ENCODE measurements at regions not wholly inside any gene's neighbourhood (a gene's known extent, or its start where the extent isn't known, plus 50 kb on each side); places are given as distances from the start of the nearest gene placed in this dataset.

DNA sequence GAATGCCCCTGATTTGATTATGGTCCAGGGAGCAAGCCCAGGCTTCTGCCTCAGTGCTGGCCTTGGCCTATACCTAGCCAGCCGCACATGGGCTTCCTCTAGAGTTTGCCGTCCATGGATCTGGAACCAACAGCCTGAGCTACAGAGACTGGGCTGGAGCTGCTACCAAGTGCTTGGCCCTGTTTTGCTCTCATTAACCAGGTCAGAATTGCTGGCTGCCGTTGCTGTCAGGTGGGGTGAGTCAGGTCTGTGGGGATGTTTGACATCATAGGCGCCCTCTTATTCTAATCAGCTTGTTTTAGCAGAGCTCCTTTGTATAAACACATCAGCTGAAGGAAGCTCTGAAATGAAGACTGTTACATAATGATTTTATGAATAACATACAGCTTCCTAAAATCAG, 83.1 kb upstream of the PHACTR2 start:
- TF ChIP-seq, protein P1, sequence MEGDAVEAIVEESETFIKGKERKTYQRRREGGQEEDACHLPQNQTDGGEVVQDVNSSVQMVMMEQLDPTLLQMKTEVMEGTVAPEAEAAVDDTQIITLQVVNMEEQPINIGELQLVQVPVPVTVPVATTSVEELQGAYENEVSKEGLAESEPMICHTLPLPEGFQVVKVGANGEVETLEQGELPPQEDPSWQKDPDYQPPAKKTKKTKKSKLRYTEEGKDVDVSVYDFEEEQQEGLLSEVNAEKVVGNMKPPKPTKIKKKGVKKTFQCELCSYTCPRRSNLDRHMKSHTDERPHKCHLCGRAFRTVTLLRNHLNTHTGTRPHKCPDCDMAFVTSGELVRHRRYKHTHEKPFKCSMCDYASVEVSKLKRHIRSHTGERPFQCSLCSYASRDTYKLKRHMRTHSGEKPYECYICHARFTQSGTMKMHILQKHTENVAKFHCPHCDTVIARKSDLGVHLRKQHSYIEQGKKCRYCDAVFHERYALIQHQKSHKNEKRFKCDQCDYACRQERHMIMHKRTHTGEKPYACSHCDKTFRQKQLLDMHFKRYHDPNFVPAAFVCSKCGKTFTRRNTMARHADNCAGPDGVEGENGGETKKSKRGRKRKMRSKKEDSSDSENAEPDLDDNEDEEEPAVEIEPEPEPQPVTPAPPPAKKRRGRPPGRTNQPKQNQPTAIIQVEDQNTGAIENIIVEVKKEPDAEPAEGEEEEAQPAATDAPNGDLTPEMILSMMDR (IDR thresholded peaks at IDR 0.05) = no peak
- TF ChIP-seq EP300 (IDR thresholded peaks at IDR 0.05) = no peak
- TF ChIP-seq POLR2AphosphoS5 (IDR thresholded peaks at IDR 0.05) = no peak
